SIG-M5 (cell line): ENCODE measurements at regions not wholly inside any gene's neighbourhood (a gene's known extent, or its start where the extent isn't known, plus 50 kb on each side); places are given as distances from the start of the nearest gene placed in this dataset.
"Not testable (repeated sequence)": the region's sequence is repeated elsewhere in the genome, so short reads cannot be mapped to it uniquely, and the experiment has no call there.

Experiments used
- DNase-seq: peaks from one replicate; lab custom pipeline; 2025; lab: John Stamatoyannopoulos, UW

GRCh38 chr5:1748271-1748670 lies 51.4 kb downstream of the MRPL36 start:
- DNase-seq: no peak

- no peak for DNase-seq
Observed at GRCh38 chr5:1747803-1748085, 51.9 kb downstream of the MRPL36 start.

- no peak for DNase-seq
Observed at GRCh38 chr5:1747079-1747802, 52.4 kb downstream of the MRPL36 start.

GRCh38 chr5:1746371-1747078 lies 53.1 kb downstream of the MRPL36 start:
- no peak for DNase-seq

- DNase-seq: no peak
Observed at GRCh38 chr5:1745796-1746370, 53.8 kb downstream of the MRPL36 start.

GRCh38 chr5:1745123-1745795 lies 54.4 kb downstream of the MRPL36 start:
- no peak for DNase-seq

- no peak for DNase-seq
Observed at GRCh38 chr5:1744393-1745122, 55.1 kb downstream of the MRPL36 start.

GRCh38 chr5:1743769-1744085 lies 55.9 kb downstream of the MRPL36 start:
- DNase-seq: no peak

GRCh38 chr5:1743061-1743768 lies 56.4 kb downstream of the MRPL36 start:
- DNase-seq: no peak

GRCh38 chr5:1737790-1738405 lies 61.7 kb downstream of the MRPL36 start:
- DNase-seq: no peak

- no peak for DNase-seq
Observed at GRCh38 chr5:1736889-1737711, 62.5 kb downstream of the MRPL36 start.

GRCh38 chr5:1736065-1736464 lies 63.6 kb downstream of the MRPL36 start:
- no peak for DNase-seq

- DNase-seq: no peak
Observed at GRCh38 chr5:1735320-1735970, 64.2 kb downstream of the MRPL36 start.

- DNase-seq: no peak
Observed at GRCh38 chr5:1734908-1735289, 64.7 kb downstream of the MRPL36 start.

- DNase-seq: no peak
Observed at GRCh38 chr5:1734271-1734907, 65.2 kb downstream of the MRPL36 start.

- no peak for DNase-seq
Observed at GRCh38 chr5:1733369-1733768, 66.3 kb downstream of the MRPL36 start.

GRCh38 chr5:1732945-1733344 lies 66.7 kb downstream of the MRPL36 start:
- no peak for DNase-seq

GRCh38 chr5:1732238-1732941 lies 67.2 kb downstream of the MRPL36 start:
- no peak for DNase-seq

- not testable (repeated sequence) for DNase-seq
Observed at GRCh38 chr5:1731855-1732237, 67.8 kb downstream of the MRPL36 start.
